DOHH2 (cell line): ENCODE measurements at regions not wholly inside any gene's neighbourhood (a gene's known extent, or its start where the extent isn't known, plus 50 kb on each side); places are given as distances from the start of the nearest gene placed in this dataset.

Experiments
- CTCF ChIP-seq: fragments of 200-600 bp; sonication (generic); IDR thresholded peaks from one replicate; pipeline ENCODE4 v1.5.1; 2014; ENCODE audit warnings: antibody characterized with exemption, mild to moderate bottlenecking, low read depth, low read length; ENCODE audit not compliant: poor library complexity, severe bottlenecking
- EZH2phosphoT487 ChIP-seq: fragments of 200-600 bp; sonication (generic); IDR thresholded peaks from 2 replicates; pipeline ENCODE4 v1.6.1; 2017; ENCODE audit warnings: borderline replicate concordance, mild to moderate bottlenecking, antibody characterized with exemption, low read length, moderate library complexity, mixed read lengths

GRCh38 chr13:73419186-73419585 lies 360.4 kb downstream of the KLF5 start:
- TF ChIP-seq CTCF (no peak), EZH2phosphoT487 (no peak)
